ENCODE measurements at regions not wholly inside any gene's neighbourhood (a gene's known extent, or its start where the extent isn't known, plus 50 kb on each side); places are given as distances from the start of the nearest gene placed in this dataset.

DNA sequence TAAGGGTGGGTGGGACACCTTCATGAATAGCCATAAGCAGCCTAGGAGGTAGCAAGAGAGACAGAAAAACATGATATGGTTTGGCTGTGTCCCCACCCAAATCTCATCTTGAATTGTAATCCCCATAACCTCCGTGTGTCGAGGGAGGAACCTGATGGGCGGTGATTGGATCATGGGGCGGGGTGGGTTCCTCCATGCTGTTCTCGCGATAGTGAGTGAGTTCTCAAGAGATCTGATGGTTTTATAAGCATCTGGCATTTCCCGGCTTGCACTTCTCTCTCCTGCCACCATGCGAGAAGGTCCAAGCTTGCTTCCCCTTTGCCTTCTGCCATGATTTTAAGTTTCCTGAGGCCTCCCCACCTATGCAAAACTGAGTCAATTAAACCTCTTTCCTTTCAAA lies 259.1 kb upstream of the ERCC4 start:
- Histone ChIP-seq H4K5ac (ENCODE audit: low read depth, low read length) (no peak overlapping the region), H4K8ac (ENCODE audit: low read depth in 2 of 2, low read length in 2 of 2) (no peak overlapping the region), H2BK5ac (ENCODE audit: low read depth, low read length, poor library complexity, severe bottlenecking) (no peak overlapping the region), H3K18ac (ENCODE audit: low read depth, low read length) (no peak overlapping the region), H3K9ac (ENCODE audit: low read depth, low read length) (no peak overlapping the region), H3K4me3 (ENCODE audit: insufficient read depth, low read depth, low read length) (no peak overlapping the region), H3K56ac (ENCODE audit: extremely low read depth, insufficient read depth, low read length) (no peak overlapping the region), H4K20me1 (ENCODE audit: insufficient read depth, low read length) (no peaks in the 10 kb centered on the region), H3K9me1 (ENCODE audit: insufficient read depth, low read length) (no peaks in the 10 kb centered on the region), H3K27ac (ENCODE audit: insufficient read depth, low read length) (no peak overlapping the region), H3K4me2 (ENCODE audit: low read depth, low read length) (no peak overlapping the region), H2AK5ac (ENCODE audit: low read depth, low read length) (no peak overlapping the region), H3K4ac (ENCODE audit: low read depth, low read length) (no peak overlapping the region), H2BK120ac (ENCODE audit: low read depth, low read length) (no peak overlapping the region), H2BK20ac (ENCODE audit: low read depth, low read length) (no peak overlapping the region), H2BK15ac (ENCODE audit: low read depth, low read length) (no peak overlapping the region), H3K79me1 (ENCODE audit: low read depth in 1 of 2, low read length in 2 of 2) (no peaks in the 10 kb centered on the region), H3K14ac (replicated peaks; ENCODE audit: low read depth, low read length) (no peak overlapping the region), H3K36me3 (ENCODE audit: control insufficient read depth, insufficient read depth, low read length) (no peaks in the 10 kb centered on the region), H3K23ac (ENCODE audit: low read depth, low read length) (no peak overlapping the region), H3K4me1 (ENCODE audit: control insufficient read depth, insufficient read depth, low read length) (no peaks in the 10 kb centered on the region), H2AK9ac (replicated peaks; ENCODE audit: low read depth, low read length, poor library complexity) (no peak overlapping the region), H2AFZ (replicated peaks; ENCODE audit: low read length, poor library complexity) (no peak overlapping the region), H4K91ac (ENCODE audit: insufficient read depth, low read depth, low read length) (no peak overlapping the region), H3K9me3 (ENCODE audit: control insufficient read depth, insufficient read depth, low read length) (peaks cover 7% of the 10 kb centered on the region; the same call in 1 of the 2 replicates), H3K27me3 (ENCODE audit: control insufficient read depth, insufficient read depth, low read length) (no peaks in the 10 kb centered on the region)
- intact Hi-C loops (cut with micrococcal nuclease), result no loop called here
- ChIA-PET POLR2A (ENCODE audit: unreplicated experiment) (no interaction called here), CTCF (no interaction called here)
- in situ Hi-C loops (cut with MboI; ENCODE audit: low sequenced_read_pairs), result no loop called here
- DNase-seq (no peak), ATAC-seq (ENCODE audit: low read depth) (no peak)
- dilution Hi-C loops (cut with HindIII; ENCODE audit: low sequenced_read_pairs, unreplicated experiment), result no loop called here
- WGBS, 2 experiments (ENCODE audit: extremely low coverage in 2 of 2, insufficient read length in 1 of 2), result no CpG with 5 or more reads among the region's 8 CpGs
- BruUV-seq (replicated peaks), result no TSS peak
- TF ChIP-seq RCOR1 (IDR thresholded peaks at IDR 0.05; ENCODE audit: insufficient replicate concordance, low read length) (no peak), FOS (IDR thresholded peaks at IDR 0.05; ENCODE audit: low read depth, low read length) (no peak), MAFK (IDR thresholded peaks at IDR 0.05; ENCODE audit: low read depth, low read length) (no peak), MXI1 (IDR thresholded peaks at IDR 0.05; ENCODE audit: borderline replicate concordance, low read depth, low read length) (no peak), NFE2L2 (IDR thresholded peaks at IDR 0.05; ENCODE audit: low read depth, low read length) (no peak), RFX5 (IDR thresholded peaks at IDR 0.05; ENCODE audit: low read depth, low read length) (no peak), SMC3 (IDR thresholded peaks at IDR 0.05; ENCODE audit: low read depth, low read length) (no peak), CHD1 (IDR thresholded peaks at IDR 0.05; ENCODE audit: low read depth, low read length) (no peak), POLR2A (IDR thresholded peaks at IDR 0.05; ENCODE audit: low read depth, low read length) (no peak), MAZ (IDR thresholded peaks at IDR 0.05; ENCODE audit: borderline replicate concordance, low read depth, low read length) (no peak), CEBPB (IDR thresholded peaks at IDR 0.05; ENCODE audit: low read depth, low read length) (no peak), BHLHE40 (IDR thresholded peaks at IDR 0.05; ENCODE audit: low read depth, low read length) (no peak)
- TF ChIP-seq, protein P1, sequence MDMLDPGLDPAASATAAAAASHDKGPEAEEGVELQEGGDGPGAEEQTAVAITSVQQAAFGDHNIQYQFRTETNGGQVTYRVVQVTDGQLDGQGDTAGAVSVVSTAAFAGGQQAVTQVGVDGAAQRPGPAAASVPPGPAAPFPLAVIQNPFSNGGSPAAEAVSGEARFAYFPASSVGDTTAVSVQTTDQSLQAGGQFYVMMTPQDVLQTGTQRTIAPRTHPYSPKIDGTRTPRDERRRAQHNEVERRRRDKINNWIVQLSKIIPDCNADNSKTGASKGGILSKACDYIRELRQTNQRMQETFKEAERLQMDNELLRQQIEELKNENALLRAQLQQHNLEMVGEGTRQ (IDR thresholded peaks at IDR 0.05; ENCODE audit: low read depth, low read length), result no peak
- TF ChIP-seq, protein P2, sequence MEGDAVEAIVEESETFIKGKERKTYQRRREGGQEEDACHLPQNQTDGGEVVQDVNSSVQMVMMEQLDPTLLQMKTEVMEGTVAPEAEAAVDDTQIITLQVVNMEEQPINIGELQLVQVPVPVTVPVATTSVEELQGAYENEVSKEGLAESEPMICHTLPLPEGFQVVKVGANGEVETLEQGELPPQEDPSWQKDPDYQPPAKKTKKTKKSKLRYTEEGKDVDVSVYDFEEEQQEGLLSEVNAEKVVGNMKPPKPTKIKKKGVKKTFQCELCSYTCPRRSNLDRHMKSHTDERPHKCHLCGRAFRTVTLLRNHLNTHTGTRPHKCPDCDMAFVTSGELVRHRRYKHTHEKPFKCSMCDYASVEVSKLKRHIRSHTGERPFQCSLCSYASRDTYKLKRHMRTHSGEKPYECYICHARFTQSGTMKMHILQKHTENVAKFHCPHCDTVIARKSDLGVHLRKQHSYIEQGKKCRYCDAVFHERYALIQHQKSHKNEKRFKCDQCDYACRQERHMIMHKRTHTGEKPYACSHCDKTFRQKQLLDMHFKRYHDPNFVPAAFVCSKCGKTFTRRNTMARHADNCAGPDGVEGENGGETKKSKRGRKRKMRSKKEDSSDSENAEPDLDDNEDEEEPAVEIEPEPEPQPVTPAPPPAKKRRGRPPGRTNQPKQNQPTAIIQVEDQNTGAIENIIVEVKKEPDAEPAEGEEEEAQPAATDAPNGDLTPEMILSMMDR (conservative IDR thresholded peaks at IDR 0.05; ENCODE audit: low read depth, low read length), result no peak

All from IMR-90 (cell line).